ENCODE measurements at regions not wholly inside any gene's neighbourhood (a gene's known extent, or its start where the extent isn't known, plus 50 kb on each side); places are given as distances from the start of the nearest gene placed in this dataset.
"Not testable (repeated sequence)": the region's sequence is repeated elsewhere in the genome, so short reads cannot be mapped to it uniquely, and the experiment has no call there.

DNA sequence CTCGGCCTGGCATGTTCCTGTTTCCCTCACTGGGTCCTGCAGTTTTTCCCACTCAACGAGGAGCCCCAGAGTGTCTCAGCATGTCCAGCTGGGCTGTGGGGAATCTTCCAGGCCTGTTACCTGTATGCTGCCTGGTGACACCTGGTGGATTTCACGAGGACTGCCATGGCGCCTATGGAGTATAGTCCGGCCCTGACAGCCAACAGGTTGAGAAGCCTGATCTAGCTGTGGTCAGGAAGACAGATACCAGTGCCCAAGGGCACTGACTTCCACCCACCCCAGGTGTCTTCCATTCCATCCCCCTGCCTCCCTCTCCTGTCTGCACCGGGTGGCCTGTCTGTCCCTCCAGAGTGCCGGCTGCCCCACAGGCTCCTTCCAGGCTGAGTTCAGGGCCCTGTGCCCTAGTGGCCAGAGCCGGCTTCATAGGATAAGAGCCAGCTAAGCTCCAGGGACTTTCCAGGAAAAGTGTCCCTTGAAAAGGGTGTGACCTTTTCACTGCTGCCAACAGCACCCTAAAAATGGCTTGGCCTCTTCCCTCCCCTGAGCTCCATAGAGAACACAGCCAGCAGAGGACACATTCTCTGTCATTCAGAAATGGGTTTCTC is 129.4 kb upstream of the AKAP13 start:
- H3K4me3 ChIP-seq; H3K4me1 ChIP-seq; in situ Hi-C loops (cut with MboI; ENCODE audit: low pct_ligation_motif_present in 1 of 4, low pct_unique_long_range_greater_than_20kb in 1 of 4, low sequenced_read_pairs in 3 of 4); H3K36me3 ChIP-seq; H3K9me3 ChIP-seq; intact Hi-C loops (cut with DNase I; ENCODE audit: low total_unique reads); H3K27ac ChIP-seq; H3K27me3 ChIP-seq: not testable (repeated sequence)
- peak; percentile 62 for DNase-seq
- WGBS, 2 donors (ENCODE audit: low coverage in 1 of 2), result 64% methylated on average over 7 of the region's 8 CpGs; no CpG with 5 or more reads in 1 of the 2 donors
- TF ChIP-seq, protein P1, sequence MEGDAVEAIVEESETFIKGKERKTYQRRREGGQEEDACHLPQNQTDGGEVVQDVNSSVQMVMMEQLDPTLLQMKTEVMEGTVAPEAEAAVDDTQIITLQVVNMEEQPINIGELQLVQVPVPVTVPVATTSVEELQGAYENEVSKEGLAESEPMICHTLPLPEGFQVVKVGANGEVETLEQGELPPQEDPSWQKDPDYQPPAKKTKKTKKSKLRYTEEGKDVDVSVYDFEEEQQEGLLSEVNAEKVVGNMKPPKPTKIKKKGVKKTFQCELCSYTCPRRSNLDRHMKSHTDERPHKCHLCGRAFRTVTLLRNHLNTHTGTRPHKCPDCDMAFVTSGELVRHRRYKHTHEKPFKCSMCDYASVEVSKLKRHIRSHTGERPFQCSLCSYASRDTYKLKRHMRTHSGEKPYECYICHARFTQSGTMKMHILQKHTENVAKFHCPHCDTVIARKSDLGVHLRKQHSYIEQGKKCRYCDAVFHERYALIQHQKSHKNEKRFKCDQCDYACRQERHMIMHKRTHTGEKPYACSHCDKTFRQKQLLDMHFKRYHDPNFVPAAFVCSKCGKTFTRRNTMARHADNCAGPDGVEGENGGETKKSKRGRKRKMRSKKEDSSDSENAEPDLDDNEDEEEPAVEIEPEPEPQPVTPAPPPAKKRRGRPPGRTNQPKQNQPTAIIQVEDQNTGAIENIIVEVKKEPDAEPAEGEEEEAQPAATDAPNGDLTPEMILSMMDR (IDR thresholded peaks at IDR 0.05), result peak in 4 of 5 experiments; percentile 23 to 50 (median 26)

DNA sequence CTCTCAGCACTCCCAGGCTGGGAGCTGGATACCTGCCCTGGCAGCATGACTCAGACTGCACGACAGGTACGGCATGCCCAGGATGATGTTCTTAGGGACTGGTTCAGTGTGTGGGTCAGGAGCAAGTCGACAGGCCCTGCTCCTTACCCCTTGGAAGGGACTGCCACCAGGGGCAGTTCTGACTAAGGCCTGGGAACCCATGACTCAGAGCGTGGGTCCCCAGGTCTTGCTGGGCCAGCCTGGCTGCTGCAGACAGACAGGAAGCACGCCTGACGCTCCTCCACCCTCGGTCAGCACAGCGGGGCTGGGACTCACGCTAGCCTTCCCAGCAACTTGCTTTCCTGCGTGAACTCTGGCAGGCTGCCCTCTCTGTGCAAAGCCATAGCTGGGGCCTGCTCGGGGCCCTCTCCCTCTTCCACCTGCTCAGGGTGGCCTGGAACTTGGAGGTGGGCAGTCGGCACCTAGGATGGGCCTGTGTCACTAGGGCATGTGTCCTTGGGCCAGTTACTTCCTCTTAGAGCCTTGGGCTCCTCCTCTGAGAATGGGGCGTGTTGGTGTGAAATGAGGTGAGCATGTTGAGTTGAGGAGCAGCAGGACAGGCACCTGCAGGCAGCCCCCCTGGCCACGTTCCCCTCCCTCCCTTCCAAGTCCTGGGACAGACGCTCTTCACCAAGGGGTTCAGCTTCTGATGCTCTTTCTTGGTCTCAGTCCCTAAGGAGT is 127.0 kb upstream of the AKAP13 start:
- in situ Hi-C loops (cut with MboI; ENCODE audit: low pct_ligation_motif_present in 1 of 4, low pct_unique_long_range_greater_than_20kb in 1 of 4, low sequenced_read_pairs in 3 of 4); H3K27me3 ChIP-seq; H3K9me3 ChIP-seq; intact Hi-C loops (cut with DNase I; ENCODE audit: low total_unique reads); H3K4me3 ChIP-seq; DNase-seq; H3K36me3 ChIP-seq; H3K4me1 ChIP-seq; H3K27ac ChIP-seq: not testable (repeated sequence)
- 69% methylated on average over 15 of the region's 15 CpGs; no CpG with 5 or more reads in 1 of the 2 donors for WGBS, 2 donors (ENCODE audit: low coverage in 1 of 2)

DNA sequence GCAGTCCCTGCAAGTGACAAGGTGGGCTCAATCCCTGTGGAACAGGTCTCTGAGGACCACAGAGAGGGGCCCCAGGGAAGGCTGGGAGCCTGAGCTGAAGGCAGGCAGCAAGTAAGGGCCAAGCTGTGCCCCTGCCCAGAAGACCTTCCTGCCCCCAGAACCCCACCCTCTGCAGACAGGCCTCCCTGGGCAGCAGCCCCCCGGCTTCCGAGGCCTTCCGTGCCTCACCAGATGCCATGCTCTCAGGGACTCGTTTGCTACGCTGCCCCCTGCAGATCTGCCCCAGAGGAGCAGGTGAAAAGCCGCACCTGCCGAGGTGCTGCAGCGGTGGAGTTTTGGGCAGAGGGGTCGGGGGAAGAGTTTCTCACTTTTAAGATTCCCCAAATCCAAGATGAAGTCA is 125.4 kb upstream of the AKAP13 start:
- H3K27ac ChIP-seq; DNase-seq; intact Hi-C loops (cut with DNase I; ENCODE audit: low total_unique reads); H3K36me3 ChIP-seq; H3K9me3 ChIP-seq; H3K4me1 ChIP-seq; in situ Hi-C loops (cut with MboI; ENCODE audit: low pct_ligation_motif_present in 1 of 4, low pct_unique_long_range_greater_than_20kb in 1 of 4, low sequenced_read_pairs in 3 of 4); H3K4me3 ChIP-seq; H3K27me3 ChIP-seq: not testable (repeated sequence)
- 95% methylated on average over 9 of the region's 9 CpGs; no CpG with 5 or more reads in 1 of the 2 donors for WGBS, 2 donors (ENCODE audit: low coverage in 1 of 2)

DNA sequence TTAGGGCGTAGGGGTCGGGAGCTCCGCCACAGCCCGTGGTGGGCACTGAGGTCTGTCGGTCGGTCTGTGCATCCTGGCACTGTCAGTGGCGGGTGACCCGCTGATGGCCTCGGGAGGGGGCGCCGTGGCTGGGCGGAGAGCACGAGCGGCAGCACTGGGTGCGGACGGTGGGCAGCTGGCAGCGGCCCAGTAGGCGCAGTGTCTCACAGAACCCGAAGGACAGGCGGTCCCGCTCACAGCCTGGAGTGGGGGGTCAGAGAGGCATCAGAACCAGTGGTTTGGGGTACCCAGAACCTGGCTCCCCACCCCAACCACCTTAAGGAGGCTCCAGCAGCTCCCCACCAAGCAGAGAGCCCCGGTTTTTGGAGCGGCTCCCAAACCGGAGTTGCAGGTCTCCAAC is 124.9 kb upstream of the AKAP13 start:
- DNase-seq; H3K4me1 ChIP-seq; H3K27me3 ChIP-seq; H3K27ac ChIP-seq; H3K4me3 ChIP-seq; H3K36me3 ChIP-seq; in situ Hi-C loops (cut with MboI; ENCODE audit: low pct_ligation_motif_present in 1 of 4, low pct_unique_long_range_greater_than_20kb in 1 of 4, low sequenced_read_pairs in 3 of 4); intact Hi-C loops (cut with DNase I; ENCODE audit: low total_unique reads); H3K9me3 ChIP-seq: not testable (repeated sequence)
- 84% methylated on average over 24 of the region's 24 CpGs; no CpG with 5 or more reads in 1 of the 2 donors for WGBS, 2 donors (ENCODE audit: low coverage in 1 of 2)

DNA sequence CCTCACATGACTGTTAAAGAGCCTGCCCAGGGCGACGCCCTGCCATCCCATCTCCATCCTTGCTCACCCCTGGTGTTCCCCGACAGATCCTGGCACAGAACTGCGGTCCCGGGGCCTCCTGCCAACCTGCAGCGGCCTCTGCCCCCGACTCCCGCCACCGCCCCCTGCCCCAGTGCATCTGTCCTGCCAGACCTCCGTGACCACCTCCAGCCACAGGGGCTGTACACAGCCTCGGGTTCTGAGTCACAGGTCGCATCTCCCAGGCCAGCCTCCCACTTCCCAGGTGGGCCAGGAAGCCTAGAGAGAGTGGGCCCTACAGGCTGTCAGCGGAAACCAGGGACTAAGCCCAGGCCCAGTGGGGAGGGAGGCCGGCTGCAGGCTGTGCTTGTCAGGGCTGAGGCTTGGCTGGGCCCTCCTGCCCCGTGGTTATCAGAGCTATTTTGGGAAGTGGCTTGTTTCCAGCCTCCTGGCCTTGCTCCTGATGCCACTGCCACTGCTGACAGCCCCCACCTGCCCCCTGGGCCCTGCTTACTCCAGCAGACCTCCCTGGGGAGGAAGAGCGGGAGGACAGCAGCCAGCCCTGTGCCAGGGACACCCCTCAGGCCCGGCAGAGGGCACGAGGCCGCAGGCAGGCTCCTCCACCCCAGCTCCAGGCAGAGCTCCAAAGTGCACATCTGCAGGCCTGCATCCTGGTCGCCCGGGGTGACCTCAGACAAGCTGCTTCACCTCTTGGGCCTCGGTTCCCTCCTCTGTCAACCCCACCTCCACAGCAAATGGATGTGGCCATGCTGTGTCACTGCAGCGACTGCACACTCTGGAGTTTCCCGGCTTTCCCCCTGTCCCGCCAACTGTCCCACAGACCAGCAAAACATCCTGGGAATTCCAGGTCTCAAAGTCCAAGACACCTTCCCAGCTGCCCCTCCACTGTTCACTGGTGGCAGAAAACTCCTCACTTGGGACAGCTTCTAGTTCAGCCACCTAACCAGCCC is 124.1 kb upstream of the AKAP13 start:
- in situ Hi-C loops (cut with MboI; ENCODE audit: low pct_ligation_motif_present in 1 of 4, low pct_unique_long_range_greater_than_20kb in 1 of 4, low sequenced_read_pairs in 3 of 4); H3K27ac ChIP-seq; H3K27me3 ChIP-seq; intact Hi-C loops (cut with DNase I; ENCODE audit: low total_unique reads); DNase-seq; H3K36me3 ChIP-seq; H3K4me3 ChIP-seq; H3K9me3 ChIP-seq; H3K4me1 ChIP-seq: not testable (repeated sequence)
- WGBS, 2 donors (ENCODE audit: low coverage in 1 of 2), result 81% methylated on average over 19 of the region's 25 CpGs; no CpG with 5 or more reads in 1 of the 2 donors

DNA sequence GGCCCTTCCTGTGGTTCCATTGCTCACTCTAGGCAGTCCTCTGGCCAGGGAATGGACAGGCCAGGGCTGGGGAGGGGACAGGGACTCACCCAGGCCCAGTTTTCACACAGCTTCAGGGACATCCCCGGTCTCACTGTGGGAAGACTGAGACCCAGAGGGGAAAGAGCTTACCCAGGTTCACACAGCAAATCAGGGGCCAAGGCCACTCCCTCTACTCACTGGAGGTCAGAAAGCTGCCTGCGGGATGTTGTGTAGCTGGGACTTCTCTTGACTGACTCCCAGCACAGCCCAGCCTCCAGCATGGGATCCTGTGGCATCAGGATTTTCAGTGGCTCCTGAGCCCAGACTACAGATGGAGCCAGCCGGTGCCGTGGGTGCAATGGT is 122.3 kb upstream of the AKAP13 start:
- H3K27ac ChIP-seq; intact Hi-C loops (cut with DNase I; ENCODE audit: low total_unique reads); DNase-seq; in situ Hi-C loops (cut with MboI; ENCODE audit: low pct_ligation_motif_present in 1 of 4, low pct_unique_long_range_greater_than_20kb in 1 of 4, low sequenced_read_pairs in 3 of 4); H3K36me3 ChIP-seq; H3K4me3 ChIP-seq; H3K9me3 ChIP-seq; H3K27me3 ChIP-seq; H3K4me1 ChIP-seq: not testable (repeated sequence)
- 97% methylated on average over 3 of the region's 4 CpGs; no CpG with 5 or more reads in 1 of the 2 donors for WGBS, 2 donors (ENCODE audit: low coverage in 1 of 2)

DNA sequence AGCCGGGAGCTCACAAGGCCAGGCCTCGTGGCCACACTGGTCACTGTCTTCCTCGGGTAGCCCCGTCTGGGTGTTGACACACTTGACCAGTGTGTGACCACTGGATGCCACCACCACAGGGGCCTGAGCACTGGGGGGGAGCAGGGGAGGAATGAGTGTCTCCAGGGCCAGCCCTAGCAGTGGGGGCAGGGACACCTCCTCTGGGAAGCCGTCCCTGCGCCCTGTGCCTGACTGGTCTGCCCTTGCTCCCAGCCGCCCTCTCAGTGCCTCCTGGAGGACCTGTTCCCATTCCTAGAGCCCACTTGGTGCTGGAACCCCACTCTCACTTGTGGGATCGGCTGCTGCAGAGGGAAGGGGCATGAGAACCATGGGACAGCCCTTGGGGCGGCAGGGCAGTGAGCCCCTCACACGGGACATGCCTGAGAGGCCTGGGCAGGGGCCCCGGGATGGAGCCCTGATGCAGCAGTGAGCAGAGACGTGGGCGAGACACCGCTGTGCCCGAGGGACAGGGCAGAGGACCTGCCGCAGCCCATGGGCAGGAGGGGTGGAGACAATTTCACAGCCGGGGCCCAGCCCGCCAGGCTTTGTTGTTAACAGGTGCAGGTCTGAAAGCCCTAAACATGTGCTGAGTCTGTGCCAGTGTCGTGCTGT is 121.7 kb upstream of the AKAP13 start:
- H3K27me3 ChIP-seq; DNase-seq; in situ Hi-C loops (cut with MboI; ENCODE audit: low pct_ligation_motif_present in 1 of 4, low pct_unique_long_range_greater_than_20kb in 1 of 4, low sequenced_read_pairs in 3 of 4); intact Hi-C loops (cut with DNase I; ENCODE audit: low total_unique reads); H3K36me3 ChIP-seq; H3K27ac ChIP-seq; H3K9me3 ChIP-seq; H3K4me3 ChIP-seq; H3K4me1 ChIP-seq: not testable (repeated sequence)
- WGBS, 2 donors (ENCODE audit: low coverage in 1 of 2), result 100% methylated on average over 6 of the region's 19 CpGs; no CpG with 5 or more reads in 1 of the 2 donors

DNA sequence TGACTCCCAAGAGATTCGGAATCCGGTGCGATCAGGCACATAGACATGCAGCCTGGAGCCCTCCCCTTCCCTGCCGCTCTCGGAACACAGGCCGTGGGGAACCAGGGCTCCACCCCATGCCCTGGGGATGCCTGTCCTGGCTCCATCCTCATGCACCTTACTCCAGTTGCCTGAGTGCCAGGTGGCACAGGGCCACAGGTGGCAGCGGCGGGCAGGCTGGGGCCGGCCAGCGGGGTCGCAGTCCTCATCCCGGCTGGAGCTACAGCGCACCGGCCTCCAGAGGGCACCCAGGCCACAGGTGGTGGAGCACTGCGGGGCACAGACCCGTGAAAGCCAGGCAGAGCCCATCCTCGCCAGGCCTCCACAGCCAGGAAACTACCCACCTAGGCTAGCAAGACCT is 119.9 kb upstream of the AKAP13 start:
- intact Hi-C loops (cut with DNase I; ENCODE audit: low total_unique reads); in situ Hi-C loops (cut with MboI; ENCODE audit: low pct_ligation_motif_present in 1 of 4, low pct_unique_long_range_greater_than_20kb in 1 of 4, low sequenced_read_pairs in 3 of 4); H3K4me3 ChIP-seq; H3K27ac ChIP-seq; H3K27me3 ChIP-seq; DNase-seq; H3K9me3 ChIP-seq; H3K36me3 ChIP-seq; H3K4me1 ChIP-seq: not testable (repeated sequence)
- no CpG with 5 or more reads among the region's 17 CpGs for WGBS, 2 donors (ENCODE audit: low coverage in 1 of 2)

DNA sequence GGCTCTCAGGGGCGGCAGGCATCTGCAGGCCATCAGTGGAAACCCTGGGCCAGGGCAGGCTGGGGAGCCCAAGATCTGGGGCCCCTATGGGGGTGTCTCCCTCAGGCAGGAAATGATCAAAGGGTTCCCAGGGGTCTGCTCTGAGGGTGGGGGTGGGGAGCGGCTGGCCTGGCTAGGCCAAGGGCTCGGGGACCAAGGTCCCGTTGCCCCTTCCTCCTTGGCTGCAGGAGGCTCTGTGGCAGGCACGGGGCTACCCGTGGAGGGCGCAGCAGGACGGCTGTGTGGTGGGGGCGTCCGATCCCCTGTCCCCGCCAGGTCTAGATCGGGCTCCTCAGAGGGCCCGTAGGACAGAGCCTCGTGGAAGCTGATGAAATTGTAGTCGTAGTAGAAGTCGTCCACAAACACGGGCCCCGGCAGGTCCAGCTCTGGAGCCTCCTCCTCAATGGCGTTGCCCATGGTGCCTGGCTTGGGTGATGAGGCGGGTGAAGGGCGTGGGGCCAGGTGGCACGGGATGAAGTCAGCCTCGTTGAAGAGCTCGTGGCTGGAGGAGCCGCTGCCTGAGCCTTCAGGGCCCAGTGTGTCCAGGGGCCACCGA is 117.8 kb upstream of the AKAP13 start:
- H3K27ac ChIP-seq; H3K9me3 ChIP-seq; H3K4me3 ChIP-seq; H3K36me3 ChIP-seq; DNase-seq; H3K4me1 ChIP-seq; in situ Hi-C loops (cut with MboI; ENCODE audit: low pct_ligation_motif_present in 1 of 4, low pct_unique_long_range_greater_than_20kb in 1 of 4, low sequenced_read_pairs in 3 of 4); intact Hi-C loops (cut with DNase I; ENCODE audit: low total_unique reads); H3K27me3 ChIP-seq: not testable (repeated sequence)
- 82% methylated on average over 22 of the region's 26 CpGs; no CpG with 5 or more reads in 1 of the 2 donors for WGBS, 2 donors (ENCODE audit: low coverage in 1 of 2)
